Lower lobe of right lung (tissue), 2 donors: ENCODE measurements at regions not wholly inside any gene's neighbourhood (a gene's known extent, or its start where the extent isn't known, plus 50 kb on each side); places are given as distances from the start of the nearest gene placed in this dataset.
A peak's percentile ranks its signal among the peaks of the same experiment; 100 is the strongest.
"Not testable (repeated sequence)": the region's sequence is repeated elsewhere in the genome, so short reads cannot be mapped to it uniquely, and the experiment has no call there.

ENCODE experiments used
- ATAC-seq, 2 donors: fragments of 200-7000 bp; cut with Tn5 transposase; one replicate each; pipeline ENCODE4 v1.9.1; 2020 to 2022; ENCODE audit warnings: mild to moderate bottlenecking in 2 of 2, moderate library complexity in 2 of 2
- DNase-seq: peaks from one replicate; pipeline ENCODE4 v3.0.0-alpha.2; 2020
- H3K27ac ChIP-seq: fragments of 200-600 bp; one replicate; pipeline ENCODE4 v1.8.0; 2022
- H3K27me3 ChIP-seq: fragments of 200-600 bp; one replicate; pipeline ENCODE4 v1.8.0; 2022; ENCODE audit warnings: low read depth
- H3K36me3 ChIP-seq: fragments of 200-600 bp; one replicate; pipeline ENCODE4 v1.8.0; 2022; ENCODE audit warnings: mild to moderate bottlenecking
- H3K4me1 ChIP-seq: fragments of 200-600 bp; one replicate; pipeline ENCODE4 v1.8.0; 2022
- H3K4me3 ChIP-seq: fragments of 200-600 bp; one replicate; pipeline ENCODE4 v1.8.0; 2022; ENCODE audit warnings: mild to moderate bottlenecking
- H3K9me3 ChIP-seq: fragments of 200-600 bp; one replicate; pipeline ENCODE4 v1.8.0; 2022
- CTCF ChIP-seq: fragments of 200-600 bp; IDR thresholded peaks from one replicate; pipeline ENCODE4 v1.8.0; 2022; ENCODE audit warnings: antibody characterized with exemption, mild to moderate bottlenecking
- intact Hi-C: fragments of 100-400 bp; cut with DNase I; formaldehyde crosslinking; loops from one replicate; pipeline ENCODE4 v1.11.0; 2022
- donor health status: DM: no; HTN: yes; CAD: no; lungs with severe emphysema.

- H3K36me3 ChIP-seq, ATAC-seq, intact Hi-C loops, H3K27me3 ChIP-seq, H3K4me3 ChIP-seq, H3K9me3 ChIP-seq, H3K4me1 ChIP-seq: not testable (repeated sequence)
- peak overlapping the region; percentile 56 for H3K27ac ChIP-seq
- DNase-seq: peak; percentile 16
Measured at GRCh38 chr16:29172098-29172724, 187.4 kb downstream of the LAT start.

- ATAC-seq, H3K27me3 ChIP-seq, H3K36me3 ChIP-seq, H3K4me3 ChIP-seq, H3K27ac ChIP-seq, H3K9me3 ChIP-seq, intact Hi-C loops, H3K4me1 ChIP-seq: not testable (repeated sequence)
- peak; percentile 4 for DNase-seq
Measured at GRCh38 chr16:29171296-29171695, 186.4 kb downstream of the LAT start.

GRCh38 chr16:29170393-29171119, 185.7 kb downstream of the LAT start:
- DNase-seq, H3K9me3 ChIP-seq, H3K4me3 ChIP-seq, intact Hi-C loops, H3K27me3 ChIP-seq, H3K36me3 ChIP-seq, H3K4me1 ChIP-seq: not testable (repeated sequence)
- ATAC-seq: peak; percentile 39 to 40
- peak overlapping the region; percentile 53 for H3K27ac ChIP-seq

- H3K4me1 ChIP-seq, intact Hi-C loops, DNase-seq, H3K9me3 ChIP-seq, H3K36me3 ChIP-seq, H3K27me3 ChIP-seq, H3K4me3 ChIP-seq: not testable (repeated sequence)
- H3K27ac ChIP-seq: peak overlapping the region; percentile 53
- peak; percentile 52 to 66 for ATAC-seq
Measured at GRCh38 chr16:29169295-29169994, 184.6 kb downstream of the LAT start.

- H3K4me3 ChIP-seq, intact Hi-C loops, H3K36me3 ChIP-seq, DNase-seq, H3K9me3 ChIP-seq, H3K27me3 ChIP-seq, H3K27ac ChIP-seq, H3K4me1 ChIP-seq: not testable (repeated sequence)
- peak in 1 of 2 donors; percentile 43 for ATAC-seq
Measured at GRCh38 chr16:29168515-29169259, 183.8 kb downstream of the LAT start.

GRCh38 chr16:29164442-29165089, 179.7 kb downstream of the LAT start:
- H3K4me3 ChIP-seq, H3K27me3 ChIP-seq, H3K27ac ChIP-seq, DNase-seq, H3K36me3 ChIP-seq, intact Hi-C loops, H3K9me3 ChIP-seq, H3K4me1 ChIP-seq, ATAC-seq: not testable (repeated sequence)

GRCh38 chr16:29160171-29160570, 175.3 kb downstream of the LAT start:
- H3K27me3 ChIP-seq, DNase-seq, ATAC-seq, H3K27ac ChIP-seq, intact Hi-C loops, H3K9me3 ChIP-seq, H3K4me3 ChIP-seq, H3K36me3 ChIP-seq: not testable (repeated sequence)
- H3K4me1 ChIP-seq: peaks cover 14% of the 10 kb centered on the region

GRCh38 chr16:29159603-29160002, 174.8 kb downstream of the LAT start:
- H3K9me3 ChIP-seq, H3K27me3 ChIP-seq, H3K36me3 ChIP-seq, intact Hi-C loops, H3K4me3 ChIP-seq, DNase-seq, H3K27ac ChIP-seq, ATAC-seq: not testable (repeated sequence)
- peaks cover 14% of the 10 kb centered on the region for H3K4me1 ChIP-seq

GRCh38 chr16:29158785-29159184, 173.9 kb downstream of the LAT start:
- no peak for DNase-seq

GRCh38 chr16:29158031-29158784, 173.4 kb downstream of the LAT start:
- DNase-seq, H3K27me3 ChIP-seq, H3K4me3 ChIP-seq, H3K9me3 ChIP-seq, H3K36me3 ChIP-seq, intact Hi-C loops: not testable (repeated sequence)
- Histone ChIP-seq H3K4me1 (peaks cover 14% of the 10 kb centered on the region), H3K27ac (peak overlapping the region; percentile 86)
- peak in 1 of 2 donors; percentile 4 for ATAC-seq

More at GRCh38 chr16:29158785-29159184, 173.9 kb downstream of the LAT start:
- Histone ChIP-seq H3K36me3 (no peaks in the 10 kb centered on the region), H3K27ac (peak overlapping the region; percentile 86), H3K4me3 (no peak overlapping the region), H3K27me3 (no peaks in the 10 kb centered on the region), H3K9me3 (no peaks in the 10 kb centered on the region), H3K4me1 (peaks cover 14% of the 10 kb centered on the region)
- no peak for ATAC-seq
- no peak for TF ChIP-seq CTCF
- intact Hi-C loops: no loop called here
